H9 (cell line): ENCODE measurements at regions not wholly inside any gene's neighbourhood (a gene's known extent, or its start where the extent isn't known, plus 50 kb on each side); places are given as distances from the start of the nearest gene placed in this dataset.

ENCODE experiments used
- DNase-seq: peaks from one replicate; pipeline ENCODE4 v3.0.0-alpha.2; 2017
- H2AFZ ChIP-seq: one replicate; pipeline ENCODE4 v1.6.1; 2013; ENCODE audit warnings: mild to moderate bottlenecking, low read length, control low read depth, moderate library complexity
- H2AK5ac ChIP-seq: 2 replicates; pipeline ENCODE4 v1.6.1; 2013; ENCODE audit warnings: low read length, control low read depth, mixed read lengths; ENCODE audit not compliant: insufficient read length
- H2BK120ac ChIP-seq: one replicate; pipeline ENCODE4 v1.6.1; 2013; ENCODE audit warnings: low read depth, mild to moderate bottlenecking, low read length, control low read depth, inconsistent platforms; ENCODE audit not compliant: poor library complexity, severe bottlenecking
- H2BK12ac ChIP-seq: 2 replicates; pipeline ENCODE4 v1.6.1; 2013; ENCODE audit warnings: low read length, control low read depth, mixed read lengths, low read depth; ENCODE audit not compliant: insufficient read length
- H2BK15ac ChIP-seq: 2 replicates; pipeline ENCODE4 v1.6.1; 2013; ENCODE audit warnings: low read depth, low read length, control low read depth
- H2BK20ac ChIP-seq: one replicate; pipeline ENCODE4 v1.6.1; 2013; ENCODE audit warnings: low read depth, mild to moderate bottlenecking, low read length, control low read depth, inconsistent platforms; ENCODE audit not compliant: poor library complexity, severe bottlenecking
- H2BK5ac ChIP-seq: 2 replicates; pipeline ENCODE4 v1.6.1; 2013; ENCODE audit warnings: low read length, control low read depth, mixed read lengths; ENCODE audit not compliant: insufficient read length
- H3K14ac ChIP-seq: 2 replicates; pipeline ENCODE4 v1.6.1; 2013; ENCODE audit warnings: low read length, control low read depth; ENCODE audit not compliant: insufficient read depth
- H3K18ac ChIP-seq: 2 replicates; pipeline ENCODE4 v1.6.1; 2013; ENCODE audit warnings: low read depth, mild to moderate bottlenecking, mixed read lengths, low read length, control low read depth; ENCODE audit not compliant: insufficient read length
- H3K23ac ChIP-seq: 2 replicates; pipeline ENCODE4 v1.6.1; 2013; ENCODE audit warnings: low read length, control low read depth, mixed read lengths, low read depth; ENCODE audit not compliant: insufficient read length
- H3K23me2 ChIP-seq: 2 replicates; pipeline ENCODE4 v1.6.1; 2013; ENCODE audit warnings: low read depth, mild to moderate bottlenecking, mixed read lengths, low read length, control low read depth; ENCODE audit not compliant: insufficient read length, poor library complexity, severe bottlenecking
- H3K27ac ChIP-seq: 2 replicates; pipeline ENCODE4 v1.5.1; 2013; ENCODE audit warnings: low read length, control low read depth, mixed read lengths, low read depth; ENCODE audit not compliant: insufficient read length
- H3K27me3 ChIP-seq: 2 replicates; pipeline ENCODE4 v1.6.1; 2013; ENCODE audit warnings: low read length, control low read depth, inconsistent platforms; ENCODE audit not compliant: insufficient read depth
- H3K4ac ChIP-seq: 2 replicates; pipeline ENCODE4 v1.6.1; 2013; ENCODE audit warnings: low read depth, mild to moderate bottlenecking, control low read depth, inconsistent platforms, low read length, moderate library complexity
- H3K4me1 ChIP-seq: 2 replicates; pipeline ENCODE4 v1.6.1; 2013; ENCODE audit warnings: low read length, control low read depth, inconsistent platforms; ENCODE audit not compliant: insufficient read depth
- H3K4me2 ChIP-seq: 2 replicates; pipeline ENCODE4 v1.6.1; 2013; ENCODE audit warnings: low read length, control low read depth, mixed read lengths; ENCODE audit not compliant: insufficient read length, insufficient read depth
- H3K56ac ChIP-seq: 2 replicates; pipeline ENCODE4 v1.6.1; 2013; ENCODE audit warnings: low read depth, mild to moderate bottlenecking, mixed read lengths, low read length, control low read depth; ENCODE audit not compliant: insufficient read length
- H3K79me1 ChIP-seq: 2 replicates; pipeline ENCODE4 v1.6.1; 2013; ENCODE audit warnings: low read depth, mild to moderate bottlenecking, moderate library complexity, low read length, control low read depth, inconsistent platforms; ENCODE audit not compliant: insufficient read depth, poor library complexity, severe bottlenecking
- H3K79me2 ChIP-seq: 2 replicates; pipeline ENCODE4 v1.6.1; 2013; ENCODE audit warnings: low read length, control low read depth, inconsistent platforms; ENCODE audit not compliant: insufficient read depth
- H3K9ac ChIP-seq: 2 replicates; pipeline ENCODE4 v1.6.1; 2013; ENCODE audit warnings: low read length, control low read depth, mixed read lengths; ENCODE audit not compliant: insufficient read length; ENCODE audit errors: extremely low read depth
- H3K9me3 ChIP-seq: one replicate; pipeline ENCODE4 v1.6.1; 2013; ENCODE audit warnings: low read depth, low read length, inconsistent platforms; ENCODE audit not compliant: control insufficient read depth
- H3T11ph ChIP-seq: one replicate; pipeline ENCODE4 v1.6.1; 2013; ENCODE audit warnings: mild to moderate bottlenecking, low read length, control low read depth, inconsistent platforms
- H4K20me1 ChIP-seq: one replicate; pipeline ENCODE4 v1.6.1; 2013; ENCODE audit not compliant: control insufficient read depth, insufficient read length, insufficient read depth
- H4K5ac ChIP-seq: 2 replicates; pipeline ENCODE4 v1.6.1; 2013; ENCODE audit warnings: low read depth, mild to moderate bottlenecking, mixed read lengths, low read length, control low read depth; ENCODE audit not compliant: insufficient read length
- H4K8ac ChIP-seq: replicated peaks from 2 replicates; pipeline ENCODE4 v1.6.1; 2013; ENCODE audit warnings: low read length, control low read depth, mixed read lengths, low read depth; ENCODE audit not compliant: insufficient read length
- H4K91ac ChIP-seq: 2 replicates; pipeline ENCODE4 v1.6.1; 2013; ENCODE audit warnings: low read depth, mild to moderate bottlenecking, moderate library complexity, mixed read lengths, low read length, control low read depth; ENCODE audit not compliant: insufficient read length
- H3K27ac Mint-ChIP-seq, 3 experiments: 2 replicates in 2 of 3; 3 replicates in 1 of 3; pipeline ENCODE4 v1.8.0; 2020 to 2021; ENCODE audit warnings: mixed read lengths in 3 of 3, mild to moderate bottlenecking in 1 of 3, moderate library complexity in 1 of 3
- H3K27me3 Mint-ChIP-seq: 2 replicates; pipeline ENCODE4 v1.8.0; 2021; ENCODE audit warnings: low read depth, mild to moderate bottlenecking, moderate library complexity, mixed read lengths
- H3K36me3 Mint-ChIP-seq, 3 experiments: 2 replicates in 2 of 3; 3 replicates in 1 of 3; pipeline ENCODE4 v1.8.0; 2020 to 2021; ENCODE audit warnings: low read depth in 3 of 3, mixed read lengths in 3 of 3; ENCODE audit not compliant: insufficient read depth in 1 of 3
- H3K4me1 Mint-ChIP-seq, 2 experiments: 2 replicates each; pipeline ENCODE4 v1.8.0; 2020; ENCODE audit warnings: mixed read lengths in 2 of 2
- H3K4me3 Mint-ChIP-seq, 2 experiments: 2 replicates in 1 of 2; 3 replicates in 1 of 2; pipeline ENCODE4 v1.8.0; 2020 to 2021; ENCODE audit warnings: mild to moderate bottlenecking in 2 of 2, mixed read lengths in 2 of 2, moderate library complexity in 1 of 2
- H3K9me3 Mint-ChIP-seq, 2 experiments: 2 replicates in 1 of 2; 3 replicates in 1 of 2; pipeline ENCODE4 v1.8.0; 2020; ENCODE audit warnings: mild to moderate bottlenecking in 2 of 2, mixed read lengths in 2 of 2, moderate library complexity in 1 of 2
- WGBS: extraction: QIAGEN DNeasy Blood & Tissue Kit; methylation state at CpG from one replicate; pipeline ENCODE4 v1.1.7; 2013; ENCODE audit warnings: missing lambda C conversion rate, low lambda C conversion rate, mixed read lengths; ENCODE audit not compliant: insufficient read length; ENCODE audit errors: extremely low coverage; 5-methylcytosine and 5-hydroxymethylcytosine counted together
- TF ChIP-seq, protein P1 (sequence below): fragments of 200-600 bp; sonication (generic); conservative IDR thresholded peaks from 3 replicates; pipeline ENCODE4 v1.8.0; 2021; ENCODE audit warnings: antibody characterized with exemption, mild to moderate bottlenecking

DNA sequence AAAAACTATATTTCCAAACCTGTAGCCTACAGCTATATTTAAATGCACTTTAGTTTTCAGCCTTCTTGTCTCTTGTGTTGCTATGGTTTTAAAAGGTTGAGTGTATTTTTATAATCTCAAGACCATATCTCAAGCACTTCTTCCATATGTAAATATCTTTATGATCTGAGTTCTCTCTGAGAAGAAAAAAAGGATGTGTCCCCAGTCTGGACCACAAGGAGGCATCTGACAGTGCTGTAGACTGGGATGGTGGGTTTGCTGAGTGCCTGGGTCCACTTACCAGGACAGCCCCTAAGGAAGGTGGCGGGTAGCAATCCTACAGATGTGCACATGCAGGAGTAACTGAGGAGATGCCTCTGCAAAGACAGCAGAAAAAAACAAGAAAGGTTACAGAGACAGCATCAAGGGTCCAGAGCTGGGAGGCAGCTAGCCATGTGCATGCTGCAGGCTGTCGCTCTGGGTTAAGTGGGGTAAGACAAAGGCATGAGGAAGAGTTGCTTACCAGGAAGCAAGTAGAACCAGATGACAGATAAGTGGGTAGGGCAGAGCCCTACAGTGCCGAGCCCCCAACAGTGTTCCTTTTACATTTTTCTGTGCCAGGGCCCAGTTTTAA is 70.6 kb upstream of the SNRK start:
- DNase-seq, result no peak
- Histone ChIP-seq H2BK120ac (no peak overlapping the region), H2BK20ac (no peak overlapping the region), H3K27ac (no peak overlapping the region), H2BK12ac (no peak overlapping the region), H3K18ac (no peak overlapping the region), H2AK5ac (no peak overlapping the region), H3K56ac (no peak overlapping the region), H3K9ac (no peak overlapping the region), H3K79me2 (no peaks in the 10 kb centered on the region), H3K4ac (no peak overlapping the region), H3K23me2 (no peaks in the 10 kb centered on the region), H3K14ac (no peak overlapping the region; the same call in 1 of the 2 replicates), H2BK15ac (no peak overlapping the region), H3T11ph (no peak overlapping the region), H3K4me1 (no peaks in the 10 kb centered on the region), H2BK5ac (no peak overlapping the region), H4K8ac (no peak overlapping the region), H3K23ac (no peak overlapping the region), H3K4me2 (no peak overlapping the region), H3K27me3 (no peaks in the 10 kb centered on the region), H4K91ac (no peak overlapping the region), H3K9me3 (no peaks in the 10 kb centered on the region), H3K79me1 (no peaks in the 10 kb centered on the region), H4K5ac (no peak overlapping the region), H4K20me1 (no peaks in the 10 kb centered on the region), H2AFZ (no peak overlapping the region)
- Mint-ChIP-seq H3K9me3 (no peaks in the 10 kb centered on the region), H3K27ac (peak overlapping the region in 1 of 3 experiments; percentile 53; a peak in 1 of 7 replicates), H3K36me3 (no peaks in the 10 kb centered on the region), H3K4me1 (no peaks in the 10 kb centered on the region), H3K27me3 (peaks cover 21% of the 10 kb centered on the region), H3K4me3 (no peak overlapping the region)
- TF ChIP-seq, protein P1, sequence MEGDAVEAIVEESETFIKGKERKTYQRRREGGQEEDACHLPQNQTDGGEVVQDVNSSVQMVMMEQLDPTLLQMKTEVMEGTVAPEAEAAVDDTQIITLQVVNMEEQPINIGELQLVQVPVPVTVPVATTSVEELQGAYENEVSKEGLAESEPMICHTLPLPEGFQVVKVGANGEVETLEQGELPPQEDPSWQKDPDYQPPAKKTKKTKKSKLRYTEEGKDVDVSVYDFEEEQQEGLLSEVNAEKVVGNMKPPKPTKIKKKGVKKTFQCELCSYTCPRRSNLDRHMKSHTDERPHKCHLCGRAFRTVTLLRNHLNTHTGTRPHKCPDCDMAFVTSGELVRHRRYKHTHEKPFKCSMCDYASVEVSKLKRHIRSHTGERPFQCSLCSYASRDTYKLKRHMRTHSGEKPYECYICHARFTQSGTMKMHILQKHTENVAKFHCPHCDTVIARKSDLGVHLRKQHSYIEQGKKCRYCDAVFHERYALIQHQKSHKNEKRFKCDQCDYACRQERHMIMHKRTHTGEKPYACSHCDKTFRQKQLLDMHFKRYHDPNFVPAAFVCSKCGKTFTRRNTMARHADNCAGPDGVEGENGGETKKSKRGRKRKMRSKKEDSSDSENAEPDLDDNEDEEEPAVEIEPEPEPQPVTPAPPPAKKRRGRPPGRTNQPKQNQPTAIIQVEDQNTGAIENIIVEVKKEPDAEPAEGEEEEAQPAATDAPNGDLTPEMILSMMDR, result peak; percentile 54; the same call in 2 of the 3 replicates
- WGBS, result no CpG with 5 or more reads among the region's 3 CpGs
